Caco-2 (cell line): ENCODE measurements at regions not wholly inside any gene's neighbourhood (a gene's known extent, or its start where the extent isn't known, plus 50 kb on each side); places are given as distances from the start of the nearest gene placed in this dataset.

ENCODE experiments used
- BruUV-seq: library from RNA; stranded (reverse); fragments of 400-500 nt; replicated peaks from 2 replicates; lab custom pipeline; 2021; lab: Mats Ljungman, UMichigan
- CTCF ChIA-PET: fragments of 300-600 bp; sonication (Branson Sonifier 250); formaldehyde crosslinking; loops from one replicate; lab custom pipeline; 2022; ENCODE audit warnings: antibody characterized with exemption; lab: Charles Lee
- POLR2A ChIA-PET: fragments of 300-600 bp; sonication (Branson Sonifier 250); formaldehyde crosslinking; loops from one replicate; lab custom pipeline; 2022; ENCODE audit warnings: antibody characterized with exemption; lab: Charles Lee
- DNase-seq, 2 experiments: peaks; one replicate each; pipeline versions ENCODE4 v3.0.0 to v3.0.0-alpha.2; 2020 to 2022
- H3K27me3 ChIP-seq: replicated peaks from 2 replicates; pipeline ENCODE4 v1.6.0; 2011; ENCODE audit warnings: low read length; ENCODE audit not compliant: control insufficient read depth, insufficient read depth
- H3K36me3 ChIP-seq: 2 replicates; pipeline ENCODE4 v1.5.1; 2011; ENCODE audit warnings: low read length; ENCODE audit not compliant: control insufficient read depth, insufficient read depth
- H3K4me1 ChIP-seq: fragments of 250-450 bp; sonication (Bioruptor Pico); 2 replicates; pipeline ENCODE4 v1.5.1; 2020; ENCODE audit warnings: mild to moderate bottlenecking
- H3K4me3 ChIP-seq: 2 replicates; pipeline ENCODE4 v1.5.1; 2011; ENCODE audit warnings: low read depth, mild to moderate bottlenecking, control low read depth, low read length
- H3K9me3 ChIP-seq: fragments of 250-450 bp; sonication (Bioruptor Pico); 2 replicates; pipeline ENCODE4 v1.5.1; 2020; ENCODE audit warnings: mild to moderate bottlenecking, moderate library complexity
- H3K27ac Mint-ChIP-seq: one replicate; pipeline ENCODE4 v1.8.0; 2022; ENCODE audit warnings: mixed read lengths; ENCODE audit not compliant: unreplicated experiment
- H3K27me3 Mint-ChIP-seq: one replicate; pipeline ENCODE4 v1.8.0; 2022; ENCODE audit warnings: mixed read lengths; ENCODE audit not compliant: insufficient read depth, unreplicated experiment
- H3K36me3 Mint-ChIP-seq: one replicate; pipeline ENCODE4 v1.8.0; 2022; ENCODE audit warnings: mild to moderate bottlenecking, mixed read lengths; ENCODE audit not compliant: insufficient read depth, unreplicated experiment
- H3K4me1 Mint-ChIP-seq: one replicate; pipeline ENCODE4 v1.8.0; 2022; ENCODE audit warnings: low read depth, mixed read lengths; ENCODE audit not compliant: unreplicated experiment
- H3K4me3 Mint-ChIP-seq: one replicate; pipeline ENCODE4 v1.8.0; 2022; ENCODE audit warnings: mild to moderate bottlenecking, moderate library complexity, mixed read lengths; ENCODE audit not compliant: unreplicated experiment
- H3K9me3 Mint-ChIP-seq: one replicate; pipeline ENCODE4 v1.8.0; 2022; ENCODE audit warnings: mixed read lengths; ENCODE audit not compliant: unreplicated experiment
- intact Hi-C: fragments of 100-400 bp; cut with micrococcal nuclease; formaldehyde crosslinking; loops from one replicate; pipeline ENCODE4 v1.10.0; 2022; ENCODE audit not compliant: unreplicated experiment
- TF ChIP-seq, protein P1 (sequence below), 2 experiments: fragments of 200-600 bp in 1 of 2; IDR thresholded peaks; 1 replicate in 1 of 2; 2 replicates in 1 of 2; pipeline versions ENCODE4 v1.5.1 to v1.8.0; 2011 to 2022; ENCODE audit warnings: antibody characterized with exemption in 1 of 2, control low read depth in 1 of 2, inconsistent platforms in 1 of 2, low read depth in 1 of 2, low read length in 1 of 2, mild to moderate bottlenecking in 1 of 2, moderate library complexity in 1 of 2; ENCODE audit not compliant: insufficient read depth in 1 of 2, severe bottlenecking in 1 of 2, unreplicated experiment in 1 of 2

DNA sequence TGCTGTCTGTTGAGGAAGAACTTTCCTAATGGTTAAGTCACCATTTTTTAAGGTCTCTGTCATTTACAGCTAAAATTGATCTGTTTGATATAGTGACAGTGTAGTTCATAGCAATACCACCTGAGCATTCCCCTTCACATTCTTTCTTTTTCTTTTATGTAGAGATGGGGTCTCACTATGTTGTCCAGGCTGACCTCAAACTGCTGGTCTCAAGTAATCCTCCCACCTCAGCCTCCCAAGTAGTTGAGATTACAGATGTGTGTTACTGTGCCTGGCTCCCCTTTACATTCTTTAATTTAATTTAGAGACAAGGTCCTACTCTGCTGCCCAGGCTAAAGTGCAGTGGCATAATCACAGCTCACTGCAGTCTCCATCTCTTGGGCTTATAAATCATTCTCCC lies 72.7 kb upstream of the ACVR1 start:
- Mint-ChIP-seq H3K4me1 (no peaks in the 10 kb centered on the region), H3K27ac (no peak overlapping the region), H3K4me3 (no peak overlapping the region), H3K27me3 (no peaks in the 10 kb centered on the region), H3K36me3 (no peaks in the 10 kb centered on the region), H3K9me3 (no peaks in the 10 kb centered on the region)
- no TSS peak for BruUV-seq
- H3K4me1 ChIP-seq = no peaks in the 10 kb centered on the region
- H3K36me3 ChIP-seq = no peaks in the 10 kb centered on the region
- TF ChIP-seq, protein P1, sequence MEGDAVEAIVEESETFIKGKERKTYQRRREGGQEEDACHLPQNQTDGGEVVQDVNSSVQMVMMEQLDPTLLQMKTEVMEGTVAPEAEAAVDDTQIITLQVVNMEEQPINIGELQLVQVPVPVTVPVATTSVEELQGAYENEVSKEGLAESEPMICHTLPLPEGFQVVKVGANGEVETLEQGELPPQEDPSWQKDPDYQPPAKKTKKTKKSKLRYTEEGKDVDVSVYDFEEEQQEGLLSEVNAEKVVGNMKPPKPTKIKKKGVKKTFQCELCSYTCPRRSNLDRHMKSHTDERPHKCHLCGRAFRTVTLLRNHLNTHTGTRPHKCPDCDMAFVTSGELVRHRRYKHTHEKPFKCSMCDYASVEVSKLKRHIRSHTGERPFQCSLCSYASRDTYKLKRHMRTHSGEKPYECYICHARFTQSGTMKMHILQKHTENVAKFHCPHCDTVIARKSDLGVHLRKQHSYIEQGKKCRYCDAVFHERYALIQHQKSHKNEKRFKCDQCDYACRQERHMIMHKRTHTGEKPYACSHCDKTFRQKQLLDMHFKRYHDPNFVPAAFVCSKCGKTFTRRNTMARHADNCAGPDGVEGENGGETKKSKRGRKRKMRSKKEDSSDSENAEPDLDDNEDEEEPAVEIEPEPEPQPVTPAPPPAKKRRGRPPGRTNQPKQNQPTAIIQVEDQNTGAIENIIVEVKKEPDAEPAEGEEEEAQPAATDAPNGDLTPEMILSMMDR (IDR thresholded peaks at IDR 0.05; ENCODE audit: insufficient read depth in 1 of 2, low read depth in 1 of 2, low read length in 1 of 2, severe bottlenecking in 1 of 2, unreplicated experiment in 1 of 2) = no peak
- intact Hi-C loops = no loop called here
- no peak for DNase-seq
- H3K27me3 ChIP-seq = no peaks in the 10 kb centered on the region
- CTCF ChIA-PET = interaction anchor here (0.6 kb wide), 1 partner anchor 13 kb away, joined by 3 read pairs; no protein-coding TSS in a partner anchor
- no peaks in the 10 kb centered on the region for H3K9me3 ChIP-seq
- no peak overlapping the region for H3K4me3 ChIP-seq
- POLR2A ChIA-PET = no interaction called here

- ChIA-PET POLR2A (no interaction called here), CTCF (no interaction called here)
- TF ChIP-seq, protein P1 (IDR thresholded peaks at IDR 0.05; ENCODE audit: insufficient read depth in 1 of 2, low read depth in 1 of 2, low read length in 1 of 2, severe bottlenecking in 1 of 2, unreplicated experiment in 1 of 2) = no peak
- Mint-ChIP-seq H3K27ac (no peak overlapping the region), H3K9me3 (no peaks in the 10 kb centered on the region), H3K4me1 (no peaks in the 10 kb centered on the region), H3K36me3 (no peaks in the 10 kb centered on the region), H3K27me3 (no peaks in the 10 kb centered on the region), H3K4me3 (no peak overlapping the region)
- H3K9me3 ChIP-seq = no peaks in the 10 kb centered on the region
- no peaks in the 10 kb centered on the region for H3K27me3 ChIP-seq
- no peak overlapping the region for H3K4me3 ChIP-seq
- DNase-seq = no peak
- no peaks in the 10 kb centered on the region for H3K36me3 ChIP-seq
- no peaks in the 10 kb centered on the region for H3K4me1 ChIP-seq
- BruUV-seq = no TSS peak
- intact Hi-C loops = no loop called here
Measured at GRCh38 chr2:157946919-157947557, 70.9 kb upstream of the ACVR1 start.

DNA sequence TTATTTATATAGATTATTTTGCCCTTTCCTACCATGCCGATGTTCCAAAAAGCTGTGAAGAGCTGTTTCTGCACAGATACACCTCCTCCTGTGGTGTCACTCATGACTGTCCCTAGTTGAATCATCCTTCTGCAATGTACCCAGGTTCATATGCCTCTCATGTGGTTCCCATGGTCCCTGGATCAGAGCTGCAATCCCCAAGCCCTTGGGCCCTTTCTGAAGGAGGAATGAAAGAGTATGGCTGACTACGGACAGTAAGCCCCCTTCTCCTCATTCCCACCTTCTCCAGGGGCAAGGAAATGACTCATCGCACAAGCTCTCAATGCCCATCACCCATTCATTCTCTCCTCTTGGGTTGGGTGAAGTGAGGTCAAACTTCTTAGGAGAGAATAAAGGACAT lies 63.9 kb upstream of the ACVR1 start:
- intact Hi-C loops = no loop called here
- CTCF ChIA-PET = no interaction called here

More for the DNA sequence above, 63.9 kb upstream of the ACVR1 start:
- Mint-ChIP-seq H3K36me3 (no peaks in the 10 kb centered on the region), H3K4me1 (peaks cover 33% of the 10 kb centered on the region), H3K27me3 (no peaks in the 10 kb centered on the region), H3K27ac (no peak overlapping the region), H3K9me3 (no peaks in the 10 kb centered on the region), H3K4me3 (no peak overlapping the region)
- TF ChIP-seq, protein P1 (IDR thresholded peaks at IDR 0.05; ENCODE audit: insufficient read depth in 1 of 2, low read depth in 1 of 2, low read length in 1 of 2, severe bottlenecking in 1 of 2, unreplicated experiment in 1 of 2) = no peak
- H3K9me3 ChIP-seq = no peaks in the 10 kb centered on the region
- POLR2A ChIA-PET = no interaction called here
- DNase-seq = no peak
- BruUV-seq = no TSS peak
- no peak overlapping the region for H3K4me3 ChIP-seq
- H3K4me1 ChIP-seq = peaks cover 27% of the 10 kb centered on the region
- no peaks in the 10 kb centered on the region for H3K36me3 ChIP-seq
- no peaks in the 10 kb centered on the region for H3K27me3 ChIP-seq
